ENCODE measurements at regions not wholly inside any gene's neighbourhood (a gene's known extent, or its start where the extent isn't known, plus 50 kb on each side); places are given as distances from the start of the nearest gene placed in this dataset.
"Not testable (repeated sequence)": the region's sequence is repeated elsewhere in the genome, so short reads cannot be mapped to it uniquely, and the experiment has no call there.

- DNase-seq, result no peak
Measured at GRCh38 chr13:24618011-24618955, 61.9 kb upstream of the ATP12A start.

- DNase-seq, result no peak
Measured at GRCh38 chr13:24619282-24619681, 60.9 kb upstream of the ATP12A start.

- DNase-seq, result not testable (repeated sequence)
Measured at GRCh38 chr13:24622481-24623148, 57.6 kb upstream of the ATP12A start.

GRCh38 chr13:24623149-24623665, 57.0 kb upstream of the ATP12A start:
- DNase-seq, result no peak

- no peak for DNase-seq
Measured at GRCh38 chr13:24624363-24624762, 55.8 kb upstream of the ATP12A start.

GRCh38 chr13:24624801-24625231, 55.4 kb upstream of the ATP12A start:
- no peak for DNase-seq

GRCh38 chr13:24625331-24625731, 54.9 kb upstream of the ATP12A start:
- no peak for DNase-seq

- no peak for DNase-seq
Measured at GRCh38 chr13:24625870-24626849, 54.0 kb upstream of the ATP12A start.

GRCh38 chr13:24627090-24627714, 53.0 kb upstream of the ATP12A start:
- DNase-seq, result no peak

- DNase-seq, result peak; percentile 63
Measured at GRCh38 chr13:24627946-24628345, 52.3 kb upstream of the ATP12A start.

GRCh38 chr13:24629320-24629719, 50.9 kb upstream of the ATP12A start:
- DNase-seq, result no peak

GRCh38 chr13:24630121-24630520, 50.1 kb upstream of the ATP12A start:
- DNase-seq, result no peak
